GM19238 (cell line): ENCODE measurements at regions not wholly inside any gene's neighbourhood (a gene's known extent, or its start where the extent isn't known, plus 50 kb on each side); places are given as distances from the start of the nearest gene placed in this dataset.

Source experiments
- DNase-seq: peaks from one replicate; pipeline ENCODE4 v3.0.0; 2011; ENCODE audit warnings: low spot score; ENCODE audit not compliant: insufficient read length

GRCh38 chr3:177429771-177430170 is 232.5 kb upstream of the TBL1XR1 start:
- no peak for DNase-seq

- no peak for DNase-seq
Observed at GRCh38 chr3:177430653-177431052, 233.4 kb upstream of the TBL1XR1 start.

DNA sequence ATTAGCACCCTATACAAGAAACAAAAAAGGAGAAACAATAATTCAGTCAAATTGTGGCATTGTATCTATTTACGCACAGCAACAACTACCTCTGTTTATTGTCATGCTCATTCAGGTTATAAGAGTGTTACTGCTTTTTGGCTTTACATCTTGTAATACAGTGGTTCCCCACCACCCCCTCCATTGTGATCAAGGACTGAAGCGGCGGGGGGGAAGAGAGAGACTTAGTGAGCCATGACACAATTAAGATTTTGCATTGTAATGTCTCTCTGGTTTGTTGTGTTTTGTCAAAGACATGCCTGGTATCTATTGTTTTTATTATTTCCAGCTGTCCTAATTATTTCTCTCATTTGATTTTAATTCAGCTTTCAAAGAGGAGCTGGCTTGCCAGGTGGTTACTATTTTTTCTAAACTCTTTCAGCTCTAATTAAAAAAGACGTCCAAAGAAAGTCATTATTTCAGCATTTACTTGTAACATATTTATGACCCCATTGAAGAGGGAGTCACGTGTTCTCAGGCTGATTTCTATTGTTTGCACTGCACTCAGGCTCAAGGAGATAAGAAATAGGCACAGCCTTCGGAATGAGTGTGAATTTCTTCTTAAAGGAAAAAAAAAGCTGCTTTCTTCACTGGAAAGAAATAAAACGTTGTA is 234.4 kb upstream of the TBL1XR1 start:
- DNase-seq = no peak

DNA sequence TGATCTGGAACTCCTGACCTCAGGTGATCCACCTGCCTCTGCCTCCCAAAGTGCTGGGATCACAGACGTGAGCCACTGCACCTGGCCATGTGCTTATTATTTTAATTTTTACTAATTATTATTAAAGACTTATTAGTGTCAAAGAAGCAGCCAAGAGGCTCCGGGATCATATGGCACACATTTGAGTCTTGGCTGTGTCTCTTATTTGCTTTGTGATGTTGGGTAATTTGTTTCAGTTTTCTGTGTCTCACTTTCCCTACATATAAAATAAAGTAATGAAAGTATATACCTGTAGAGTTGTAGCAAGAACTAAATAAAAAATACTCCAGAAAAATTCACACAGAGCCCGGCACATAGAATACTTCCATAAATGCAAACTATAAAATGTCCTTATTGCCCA is 238.0 kb upstream of the TBL1XR1 start:
- DNase-seq = no peak

DNA sequence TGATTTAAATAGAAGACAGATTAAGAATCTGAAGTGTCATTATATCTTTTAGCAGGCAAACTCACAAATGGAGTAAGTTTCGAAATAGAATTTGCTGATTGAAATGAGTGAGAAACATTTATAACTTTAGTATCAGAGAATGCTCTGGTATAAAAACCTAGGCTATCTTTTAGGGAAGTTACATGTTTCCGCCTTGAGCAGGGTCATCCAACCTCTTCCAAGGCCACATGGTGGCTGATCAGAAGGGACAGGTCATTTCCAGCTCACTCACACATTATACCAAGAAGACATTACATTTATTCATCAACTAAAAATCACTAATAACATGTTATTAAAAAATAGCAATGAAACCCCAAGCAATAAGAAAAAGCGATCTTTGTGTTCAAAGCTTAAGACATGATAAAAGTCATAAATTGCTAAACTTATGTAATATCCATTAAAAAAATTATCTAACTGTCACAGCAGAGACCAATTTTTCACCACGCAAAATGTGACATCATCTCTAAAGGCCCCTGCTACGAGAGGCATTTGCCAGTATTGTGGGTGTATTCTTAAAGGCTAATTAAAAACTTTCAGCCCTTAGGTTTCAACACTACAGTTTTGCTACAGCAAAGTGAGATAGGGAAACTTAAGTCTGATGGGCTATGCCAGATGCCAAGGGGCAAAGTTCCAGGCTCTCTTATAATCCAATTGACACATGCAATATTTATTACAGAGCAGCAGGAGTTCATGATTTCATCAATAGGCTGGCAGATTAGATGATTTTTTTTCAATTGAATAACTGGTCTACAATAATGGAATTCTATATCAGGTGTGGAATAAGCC is 240.4 kb upstream of the TBL1XR1 start:
- no peak for DNase-seq

DNA sequence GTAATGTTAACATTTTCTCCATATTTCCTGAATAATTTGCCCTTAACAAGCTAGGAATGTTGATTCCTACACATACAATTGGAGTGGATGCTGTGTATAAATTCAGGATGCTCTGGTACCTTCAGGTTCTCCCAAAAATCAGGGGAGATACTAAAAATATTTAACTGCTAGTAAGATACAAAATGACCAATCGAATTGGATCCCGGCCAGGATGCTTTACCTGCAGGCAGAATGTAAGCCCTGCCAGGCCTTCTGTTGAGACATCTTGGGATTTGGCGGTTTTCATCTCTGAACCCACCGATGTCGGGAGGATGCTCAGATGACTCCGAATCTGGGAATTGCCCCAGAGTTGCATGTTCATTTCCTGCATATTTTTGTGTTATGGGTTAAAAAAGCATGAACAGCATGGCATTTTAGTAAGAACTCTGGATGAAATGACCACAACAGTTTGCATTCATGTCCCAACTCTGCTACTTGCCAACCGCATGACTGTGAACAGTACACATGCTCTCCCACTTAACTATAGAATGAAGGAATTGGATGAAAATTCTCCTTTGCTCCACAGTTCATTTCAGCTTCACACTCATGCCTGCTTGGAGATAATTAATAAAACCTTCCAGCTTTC is 241.4 kb upstream of the TBL1XR1 start:
- no peak for DNase-seq

DNA sequence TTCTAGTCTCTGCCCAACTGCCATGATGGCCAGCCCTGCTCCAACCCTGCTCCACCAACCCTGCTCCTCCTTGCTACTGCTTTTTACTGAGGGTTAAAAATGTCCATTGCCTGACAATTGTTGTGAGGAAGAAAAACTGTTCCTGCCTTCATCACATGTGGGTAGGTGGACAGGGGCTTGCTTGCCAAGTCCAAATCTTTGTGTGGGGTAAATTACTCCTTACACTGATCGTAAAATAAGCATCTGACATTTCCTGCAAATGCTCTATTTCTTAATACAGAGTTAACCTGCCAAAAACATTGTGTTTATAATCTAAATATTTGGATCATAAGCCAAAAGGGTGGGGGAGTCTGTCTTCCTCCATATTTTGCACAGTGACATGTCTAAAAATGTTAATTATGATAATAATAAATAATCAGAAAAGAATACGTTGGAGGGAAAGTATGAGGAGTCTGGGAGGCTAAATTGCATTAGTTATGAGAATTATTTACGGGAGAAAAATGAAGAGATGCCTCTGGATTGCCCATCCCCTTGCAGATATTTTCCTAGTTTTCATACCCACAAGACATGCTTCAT is 242.5 kb upstream of the TBL1XR1 start:
- DNase-seq = no peak

DNA sequence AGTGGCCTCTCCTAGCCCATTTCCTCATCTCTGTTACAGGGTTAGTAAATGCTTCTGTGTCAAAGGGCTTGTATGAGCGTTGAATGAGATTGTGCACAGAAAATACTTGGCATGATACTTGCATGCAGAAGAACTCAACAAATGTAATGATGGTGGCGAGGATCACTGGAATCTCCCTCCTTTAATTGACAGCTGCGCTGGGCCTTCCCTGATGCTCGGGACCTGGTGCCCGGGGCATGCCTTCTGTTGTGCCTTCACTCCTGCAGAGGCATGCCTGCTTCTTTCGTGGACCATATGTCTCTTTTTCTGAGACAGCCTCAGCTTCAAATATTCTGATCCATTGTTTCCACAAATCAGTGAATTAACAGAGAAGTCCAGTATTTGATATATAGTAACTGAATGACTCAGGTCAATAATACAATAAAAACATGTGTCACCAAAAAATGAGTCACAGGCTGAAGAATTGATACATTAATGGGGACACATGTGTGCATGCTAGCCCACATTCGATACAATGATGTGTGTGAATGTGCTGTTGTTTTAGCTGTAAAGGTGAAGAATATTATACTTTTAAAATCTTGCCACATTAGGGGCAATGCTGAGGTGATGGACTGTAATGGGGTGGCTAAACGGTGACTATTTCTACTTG is 243.3 kb upstream of the TBL1XR1 start:
- DNase-seq = no peak

- no peak for DNase-seq
Observed at GRCh38 chr3:177441276-177441812, 244.1 kb upstream of the TBL1XR1 start.

DNA sequence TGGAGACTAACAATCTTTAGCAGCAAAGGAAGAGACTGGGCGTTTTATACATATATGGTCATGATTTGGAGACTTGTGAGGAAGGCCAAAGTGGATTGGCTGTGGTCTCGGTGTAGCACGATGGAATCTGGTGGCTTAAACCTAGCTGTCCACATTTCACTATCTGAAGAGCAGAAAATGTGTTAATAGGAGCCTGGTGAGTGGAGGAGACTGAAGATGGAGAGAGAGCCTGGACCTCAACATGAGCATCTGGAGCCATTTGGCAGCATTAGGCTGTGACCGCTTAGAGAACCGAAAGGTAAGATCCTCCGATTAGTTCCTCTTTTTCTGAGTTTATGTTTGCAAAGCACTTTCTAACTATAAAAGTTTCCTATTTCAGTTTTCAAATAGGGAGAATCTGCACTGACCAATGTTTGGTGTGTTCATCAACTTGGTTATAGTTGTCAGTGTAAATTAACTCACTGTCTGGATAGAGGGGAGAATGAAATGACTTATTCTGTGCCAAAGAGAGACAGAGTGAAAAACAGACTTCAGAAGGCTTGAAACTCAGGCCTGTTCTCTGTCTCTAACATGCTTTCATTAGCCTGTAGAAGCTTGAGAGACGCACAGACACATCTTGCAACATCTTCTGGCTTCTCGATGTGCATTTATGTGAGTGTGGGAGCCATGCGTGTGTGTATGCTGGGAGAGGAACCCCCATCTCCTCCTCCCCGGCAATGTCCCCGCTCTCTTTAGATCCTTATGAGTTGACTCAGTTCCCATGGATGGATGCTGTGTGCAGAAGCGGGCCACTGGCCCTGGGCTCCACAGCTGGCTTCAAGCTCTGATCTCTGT is 244.7 kb upstream of the TBL1XR1 start:
- peak; percentile 58 for DNase-seq

- no peak for DNase-seq
Observed at GRCh38 chr3:177443469-177443868, 246.2 kb upstream of the TBL1XR1 start.

DNA sequence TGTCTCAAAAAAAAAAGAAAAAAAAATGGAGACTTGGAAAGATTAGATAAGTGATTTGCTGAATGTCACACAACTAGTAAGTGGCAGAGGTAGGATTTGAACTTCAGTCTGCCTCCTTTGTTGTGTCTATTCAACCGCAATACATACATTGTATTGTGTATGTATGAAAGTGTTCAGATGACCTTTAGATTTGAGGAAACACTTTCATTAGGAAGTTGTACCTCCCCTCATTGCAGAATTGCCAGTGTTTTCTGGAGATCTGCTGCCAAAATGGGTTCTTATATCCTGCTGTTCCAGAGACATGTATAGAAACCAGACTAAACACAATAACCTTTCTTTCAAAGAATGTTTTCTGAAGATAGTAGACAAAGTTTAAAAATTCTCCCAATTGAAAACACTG is 247.4 kb upstream of the TBL1XR1 start:
- no peak for DNase-seq

DNA sequence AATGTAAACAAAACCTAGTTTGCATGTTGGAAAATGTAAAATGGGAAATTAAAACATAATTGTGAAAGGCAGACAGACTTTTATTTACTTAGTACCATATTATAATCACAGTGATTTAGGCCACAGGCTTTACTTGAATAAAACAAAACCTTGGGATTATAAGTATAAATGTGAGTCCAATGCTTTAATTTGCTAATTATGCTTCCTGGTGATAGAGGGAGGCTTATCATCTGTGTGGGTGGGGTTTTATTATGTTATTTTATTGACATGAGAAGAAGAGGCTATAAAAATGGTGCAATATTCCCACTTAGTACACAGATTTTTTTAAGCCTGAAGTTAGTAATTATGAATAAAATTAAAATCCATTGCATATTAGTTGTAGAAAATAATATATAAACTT is 248.3 kb upstream of the TBL1XR1 start:
- DNase-seq = no peak

GRCh38 chr3:177446165-177446601 is 248.9 kb upstream of the TBL1XR1 start:
- no peak for DNase-seq

DNA sequence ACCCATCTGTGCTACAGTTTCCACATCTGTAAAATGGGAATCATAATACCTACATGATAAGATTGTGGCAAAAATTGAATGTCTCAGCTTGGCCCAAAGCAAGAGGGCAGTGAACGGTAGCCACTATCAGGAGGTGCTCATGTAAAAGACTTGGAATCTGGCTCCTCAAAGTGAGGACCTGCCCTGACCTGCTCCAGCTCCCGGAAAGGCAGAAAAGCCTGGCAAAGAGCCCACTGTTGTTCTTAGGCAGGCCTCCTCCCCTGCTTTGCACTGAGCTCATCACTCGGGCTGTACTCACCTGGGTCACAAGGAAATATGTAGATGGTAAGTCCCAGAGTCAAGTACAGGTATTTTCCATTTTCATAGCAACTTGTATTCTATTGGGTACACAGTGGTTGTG is 250.7 kb upstream of the TBL1XR1 start:
- no peak for DNase-seq

- no peak for DNase-seq
Observed at GRCh38 chr3:177448987-177449359, 251.7 kb upstream of the TBL1XR1 start.

- peak; percentile 16 for DNase-seq
Observed at GRCh38 chr3:177449360-177450006, 252.2 kb upstream of the TBL1XR1 start.

DNA sequence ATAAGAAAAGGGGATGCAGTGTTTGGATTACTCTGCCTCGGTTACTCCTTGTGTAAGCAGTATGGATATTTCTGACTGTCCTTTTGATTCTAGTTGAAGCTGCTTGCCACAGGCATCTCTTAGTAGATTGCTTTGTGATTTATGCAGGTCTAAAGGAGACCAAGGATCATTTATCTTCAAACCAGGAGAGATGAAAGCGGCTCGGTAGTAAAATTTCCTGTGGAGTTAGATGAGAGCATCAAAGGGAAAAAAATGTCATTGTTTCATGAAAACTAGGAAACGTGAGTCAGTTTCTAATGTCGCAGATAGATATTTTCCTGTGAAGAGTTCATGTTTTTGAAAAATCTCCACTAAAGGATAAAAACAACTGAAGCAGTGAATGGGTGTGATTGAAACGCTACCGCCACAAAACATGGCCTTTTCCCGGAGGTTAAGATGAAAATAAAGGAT is 254.0 kb upstream of the TBL1XR1 start:
- no peak for DNase-seq

- no peak for DNase-seq
Observed at GRCh38 chr3:177451864-177452830, 254.9 kb upstream of the TBL1XR1 start.
